Choroid plexus epithelial cell (primary cell): ENCODE measurements at regions not wholly inside any gene's neighbourhood (a gene's known extent, or its start where the extent isn't known, plus 50 kb on each side); places are given as distances from the start of the nearest gene placed in this dataset.

Experiments
- DNase-seq: peaks from one replicate; pipeline ENCODE4 v3.0.0-alpha.2; 2010; ENCODE audit warnings: low read depth
- H3K4me3 ChIP-seq: 2 replicates; pipeline ENCODE4 v1.5.1; 2011; ENCODE audit warnings: low read depth, mild to moderate bottlenecking, control low read depth, low read length, moderate library complexity
- TF ChIP-seq, protein P1 (sequence below): conservative IDR thresholded peaks from 2 replicates; pipeline ENCODE4 v1.5.1; 2011; ENCODE audit warnings: low read depth, mild to moderate bottlenecking, control low read depth, inconsistent platforms, low read length, moderate library complexity

DNA sequence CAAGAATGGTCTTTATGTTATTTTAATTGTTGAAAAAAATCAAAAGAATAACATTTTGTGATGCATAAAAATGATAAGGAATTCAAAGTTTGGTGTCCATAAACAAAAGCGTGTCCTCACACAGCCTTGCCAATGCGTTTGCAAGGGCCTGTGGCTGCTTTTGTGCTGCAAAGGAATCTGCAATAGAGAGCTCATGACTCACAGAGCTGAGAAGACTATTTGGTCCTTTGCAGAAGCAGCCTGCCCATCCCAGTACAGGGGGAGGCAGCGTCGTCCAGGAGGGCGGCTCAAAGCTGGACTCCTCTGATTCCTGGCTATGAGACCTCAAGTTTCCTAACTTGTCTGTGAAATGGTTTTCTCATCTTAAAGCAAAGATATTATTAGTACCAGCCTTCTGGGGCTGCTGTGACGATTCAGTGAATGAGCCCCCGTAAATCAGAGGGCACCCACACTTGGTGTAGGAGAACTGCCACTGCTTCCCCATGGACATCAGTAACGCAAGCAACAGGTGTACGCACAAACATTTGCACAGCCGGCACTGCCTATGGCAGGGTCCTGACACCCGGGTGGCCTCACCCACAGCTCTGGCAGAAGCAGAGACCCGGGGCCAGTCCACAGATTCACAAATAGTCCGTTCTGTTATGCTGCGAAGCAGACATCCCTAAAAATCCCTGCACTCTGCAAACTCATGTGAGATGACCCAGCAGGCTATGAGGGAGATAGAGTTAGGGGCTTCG, 70.6 kb upstream of the ASAP2 start:
- peak; percentile 68 for DNase-seq
- TF ChIP-seq, protein P1, sequence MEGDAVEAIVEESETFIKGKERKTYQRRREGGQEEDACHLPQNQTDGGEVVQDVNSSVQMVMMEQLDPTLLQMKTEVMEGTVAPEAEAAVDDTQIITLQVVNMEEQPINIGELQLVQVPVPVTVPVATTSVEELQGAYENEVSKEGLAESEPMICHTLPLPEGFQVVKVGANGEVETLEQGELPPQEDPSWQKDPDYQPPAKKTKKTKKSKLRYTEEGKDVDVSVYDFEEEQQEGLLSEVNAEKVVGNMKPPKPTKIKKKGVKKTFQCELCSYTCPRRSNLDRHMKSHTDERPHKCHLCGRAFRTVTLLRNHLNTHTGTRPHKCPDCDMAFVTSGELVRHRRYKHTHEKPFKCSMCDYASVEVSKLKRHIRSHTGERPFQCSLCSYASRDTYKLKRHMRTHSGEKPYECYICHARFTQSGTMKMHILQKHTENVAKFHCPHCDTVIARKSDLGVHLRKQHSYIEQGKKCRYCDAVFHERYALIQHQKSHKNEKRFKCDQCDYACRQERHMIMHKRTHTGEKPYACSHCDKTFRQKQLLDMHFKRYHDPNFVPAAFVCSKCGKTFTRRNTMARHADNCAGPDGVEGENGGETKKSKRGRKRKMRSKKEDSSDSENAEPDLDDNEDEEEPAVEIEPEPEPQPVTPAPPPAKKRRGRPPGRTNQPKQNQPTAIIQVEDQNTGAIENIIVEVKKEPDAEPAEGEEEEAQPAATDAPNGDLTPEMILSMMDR, result no peak
- H3K4me3 ChIP-seq, result no peak overlapping the region

DNA sequence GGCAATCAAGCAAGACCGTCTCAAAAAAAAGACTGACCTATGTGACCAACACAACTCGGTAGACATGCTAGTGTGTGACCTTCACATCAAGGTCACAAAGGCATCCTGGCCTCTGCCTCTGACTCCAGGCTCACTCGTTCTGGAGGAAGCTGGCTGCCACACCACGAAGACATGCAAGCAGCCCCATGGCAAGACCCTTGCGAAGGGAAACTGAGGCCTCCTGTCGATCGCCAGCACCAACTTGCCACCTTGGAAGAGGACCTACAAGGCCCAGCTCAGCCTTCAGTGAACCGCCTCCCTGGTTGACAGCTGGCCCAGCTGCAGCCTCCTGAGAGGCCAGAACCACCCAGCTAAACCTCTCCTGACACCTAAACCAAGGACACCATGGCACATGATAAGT, 79.3 kb upstream of the ASAP2 start:
- TF ChIP-seq, protein P1, result no peak
- no peak overlapping the region for H3K4me3 ChIP-seq
- no peak for DNase-seq

DNA sequence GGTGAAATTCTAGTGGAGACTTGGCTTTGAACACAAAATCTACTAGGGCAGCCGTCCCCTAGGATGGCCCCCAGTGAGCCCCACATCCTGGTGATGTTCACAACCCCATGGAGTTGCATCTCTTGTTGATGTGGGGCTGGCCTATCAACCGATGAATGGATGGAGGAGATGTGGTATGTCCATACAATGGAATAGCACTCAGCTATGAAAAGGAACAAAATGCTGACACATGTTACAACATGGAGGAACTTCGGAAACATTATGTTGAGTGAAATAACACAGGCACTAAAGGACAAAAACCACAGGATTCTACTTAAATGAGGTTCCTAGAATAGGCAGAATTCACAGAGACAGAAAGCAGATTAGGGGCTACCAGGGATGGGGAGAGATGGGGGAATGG, 80.1 kb upstream of the ASAP2 start:
- H3K4me3 ChIP-seq, result no peak overlapping the region
- DNase-seq, result no peak

GRCh38 chr2:9124231-9124741, 82.3 kb upstream of the ASAP2 start:
- no peak overlapping the region for H3K4me3 ChIP-seq
- DNase-seq, result no peak
- TF ChIP-seq, protein P1, result no peak

More for the DNA sequence above, 80.1 kb upstream of the ASAP2 start:
- TF ChIP-seq, protein P1, result no peak

GRCh38 chr2:9123069-9123468, 83.5 kb upstream of the ASAP2 start:
- H3K4me3 ChIP-seq, result no peak overlapping the region
- TF ChIP-seq, protein P1, result no peak
- no peak for DNase-seq

DNA sequence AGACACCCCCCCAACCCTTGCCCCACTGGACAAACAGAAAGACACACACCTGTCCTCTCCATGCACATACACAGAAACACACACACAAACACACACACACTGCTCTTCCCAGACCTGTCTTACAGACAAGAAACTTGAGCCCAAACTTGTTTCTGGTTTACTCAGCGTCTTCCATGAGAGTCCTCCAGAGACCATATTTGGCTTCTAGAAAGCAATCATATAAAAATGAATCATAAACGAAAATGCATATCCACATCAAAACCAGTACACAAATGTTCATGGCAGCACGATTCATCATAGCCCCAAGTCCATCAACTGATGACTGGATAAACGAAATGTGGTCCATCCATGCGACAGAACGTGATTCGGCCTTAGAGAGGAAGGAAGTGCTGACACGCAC, 84.2 kb upstream of the ASAP2 start:
- no peak overlapping the region for H3K4me3 ChIP-seq
- TF ChIP-seq, protein P1, result no peak
- DNase-seq, result no peak
